Astrocyte (in vitro differentiated cells and primary cell): ENCODE measurements at regions not wholly inside any gene's neighbourhood (a gene's known extent, or its start where the extent isn't known, plus 50 kb on each side); places are given as distances from the start of the nearest gene placed in this dataset.
"Not testable (repeated sequence)": the region's sequence is repeated elsewhere in the genome, so short reads cannot be mapped to it uniquely, and the experiment has no call there.

Source experiments
- DNase-seq: peaks from one replicate; pipeline ENCODE4 v3.0.0-alpha.2; 2010; ENCODE audit warnings: low read depth
- FAIRE-seq: peaks from 2 replicates; lab custom pipeline; 2011; peaks lifted over from hg19 to GRCh38; lab: Jason Lieb, UNC
- H2AFZ ChIP-seq: 2 replicates; pipeline ENCODE4 v1.6.0; 2012; ENCODE audit warnings: low read depth, low read length, inconsistent platforms
- H3K27ac ChIP-seq: 2 replicates; pipeline ENCODE4 v1.5.1; 2011; ENCODE audit warnings: low read depth, low read length, inconsistent platforms
- H3K27me3 ChIP-seq: 2 replicates; pipeline ENCODE4 v1.6.0; 2011; ENCODE audit warnings: low read length, inconsistent platforms; ENCODE audit not compliant: insufficient read depth
- H3K36me3 ChIP-seq: 2 replicates; pipeline ENCODE4 v1.5.1; 2011; ENCODE audit warnings: low read length, inconsistent platforms; ENCODE audit not compliant: insufficient read depth
- H3K4me1 ChIP-seq: 2 replicates; pipeline ENCODE4 v1.5.1; 2011; ENCODE audit warnings: low read length, inconsistent platforms; ENCODE audit not compliant: insufficient read depth
- H3K4me2 ChIP-seq: 2 replicates; pipeline ENCODE4 v1.6.0; 2012; ENCODE audit warnings: low read length, inconsistent platforms
- H3K4me3 ChIP-seq: 2 replicates; pipeline ENCODE4 v1.5.1; 2011; ENCODE audit warnings: low read depth, mild to moderate bottlenecking, low read length, inconsistent platforms; ENCODE audit not compliant: insufficient read depth
- H3K79me2 ChIP-seq: 2 replicates; pipeline ENCODE4 v1.6.0; 2012; ENCODE audit warnings: mild to moderate bottlenecking, low read length, inconsistent platforms; ENCODE audit not compliant: insufficient read depth
- H3K9ac ChIP-seq: 2 replicates; pipeline ENCODE4 v1.6.0; 2012; ENCODE audit warnings: mild to moderate bottlenecking, low read length, inconsistent platforms
- H3K9me3 ChIP-seq: 2 replicates; pipeline ENCODE4 v1.5.1; 2012; ENCODE audit warnings: low read depth, mild to moderate bottlenecking, low read length, inconsistent platforms; ENCODE audit not compliant: insufficient read depth
- H4K20me1 ChIP-seq: 2 replicates; pipeline ENCODE4 v1.6.0; 2012; ENCODE audit warnings: low read length, inconsistent platforms; ENCODE audit not compliant: insufficient read depth
- H3K27ac Mint-ChIP-seq: one replicate; pipeline ENCODE4 v1.8.0; 2021; ENCODE audit warnings: mild to moderate bottlenecking, mixed read lengths; ENCODE audit not compliant: unreplicated experiment
- H3K27me3 Mint-ChIP-seq: one replicate; pipeline ENCODE4 v1.8.0; 2021; ENCODE audit warnings: low read depth, mixed read lengths; ENCODE audit not compliant: unreplicated experiment
- H3K36me3 Mint-ChIP-seq: one replicate; pipeline ENCODE4 v1.8.0; 2021; ENCODE audit warnings: low read depth, mixed read lengths; ENCODE audit not compliant: unreplicated experiment
- H3K4me1 Mint-ChIP-seq: one replicate; pipeline ENCODE4 v1.8.0; 2021; ENCODE audit warnings: low read depth, mixed read lengths; ENCODE audit not compliant: unreplicated experiment
- H3K4me3 Mint-ChIP-seq: one replicate; pipeline ENCODE4 v1.8.0; 2021; ENCODE audit warnings: mild to moderate bottlenecking, moderate library complexity, mixed read lengths; ENCODE audit not compliant: unreplicated experiment
- H3K9me3 Mint-ChIP-seq: one replicate; pipeline ENCODE4 v1.8.0; 2021; ENCODE audit warnings: mild to moderate bottlenecking, mixed read lengths; ENCODE audit not compliant: unreplicated experiment
- EZH2 ChIP-seq: IDR thresholded peaks from 2 replicates; pipeline ENCODE4 v1.6.1; 2012; ENCODE audit warnings: mild to moderate bottlenecking, low read length, inconsistent platforms; ENCODE audit not compliant: insufficient read depth
- TF ChIP-seq, protein P1 (sequence below): IDR thresholded peaks from 2 replicates; pipeline ENCODE4 v1.5.1; 2011; ENCODE audit warnings: low read depth, mild to moderate bottlenecking, inconsistent platforms, low read length, moderate library complexity; ENCODE audit not compliant: insufficient read depth

DNA sequence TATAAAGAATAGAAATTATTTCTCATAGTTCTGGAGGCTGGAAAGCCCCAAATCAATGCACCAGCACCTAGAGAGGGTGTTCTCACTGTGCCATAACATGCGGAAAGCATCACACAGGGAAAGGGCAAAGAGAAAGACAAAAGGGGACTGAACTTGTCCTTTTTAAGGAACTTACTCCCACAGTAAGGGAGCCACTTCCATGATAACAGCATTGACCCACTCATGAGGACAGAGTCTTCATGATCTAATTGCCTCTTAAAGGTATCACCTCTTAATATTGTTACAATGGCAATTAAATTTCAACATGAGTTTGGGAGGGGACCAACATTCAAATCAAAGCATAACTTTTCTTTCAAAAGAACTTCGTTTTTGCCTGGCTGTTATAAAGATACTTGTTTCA lies 582.2 kb upstream of the ARID1B start:
- H3K4me3 ChIP-seq = no peak overlapping the region
- no peak overlapping the region for H3K27ac Mint-ChIP-seq

DNA sequence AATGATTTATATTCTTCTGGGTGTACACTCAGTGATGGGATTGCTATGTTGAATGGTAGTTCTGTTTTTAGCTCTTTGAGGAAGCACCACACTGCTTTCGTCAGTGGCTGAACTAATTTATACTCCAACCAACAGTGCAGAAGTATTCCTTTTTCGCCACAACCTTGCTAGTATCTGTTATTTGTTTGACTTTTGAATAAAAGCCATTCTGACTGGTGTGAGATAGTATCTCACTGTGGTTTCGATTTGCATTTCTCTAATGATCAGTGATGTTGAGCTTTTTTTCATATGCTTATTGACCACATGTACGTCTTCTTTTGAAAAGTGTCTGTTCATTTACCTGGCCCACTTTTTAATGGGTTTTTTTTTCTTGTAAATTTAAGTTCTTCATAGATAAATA lies 583.8 kb upstream of the ARID1B start:
- TF ChIP-seq EZH2 = no peak
- TF ChIP-seq, protein P1, sequence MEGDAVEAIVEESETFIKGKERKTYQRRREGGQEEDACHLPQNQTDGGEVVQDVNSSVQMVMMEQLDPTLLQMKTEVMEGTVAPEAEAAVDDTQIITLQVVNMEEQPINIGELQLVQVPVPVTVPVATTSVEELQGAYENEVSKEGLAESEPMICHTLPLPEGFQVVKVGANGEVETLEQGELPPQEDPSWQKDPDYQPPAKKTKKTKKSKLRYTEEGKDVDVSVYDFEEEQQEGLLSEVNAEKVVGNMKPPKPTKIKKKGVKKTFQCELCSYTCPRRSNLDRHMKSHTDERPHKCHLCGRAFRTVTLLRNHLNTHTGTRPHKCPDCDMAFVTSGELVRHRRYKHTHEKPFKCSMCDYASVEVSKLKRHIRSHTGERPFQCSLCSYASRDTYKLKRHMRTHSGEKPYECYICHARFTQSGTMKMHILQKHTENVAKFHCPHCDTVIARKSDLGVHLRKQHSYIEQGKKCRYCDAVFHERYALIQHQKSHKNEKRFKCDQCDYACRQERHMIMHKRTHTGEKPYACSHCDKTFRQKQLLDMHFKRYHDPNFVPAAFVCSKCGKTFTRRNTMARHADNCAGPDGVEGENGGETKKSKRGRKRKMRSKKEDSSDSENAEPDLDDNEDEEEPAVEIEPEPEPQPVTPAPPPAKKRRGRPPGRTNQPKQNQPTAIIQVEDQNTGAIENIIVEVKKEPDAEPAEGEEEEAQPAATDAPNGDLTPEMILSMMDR = no peak
- no peaks in the 10 kb centered on the region for H3K36me3 Mint-ChIP-seq
- no peaks in the 10 kb centered on the region for H3K4me1 ChIP-seq
- FAIRE-seq (no peak), DNase-seq (no peak)
- H3K4me3 Mint-ChIP-seq = no peak overlapping the region
- no peak overlapping the region for H3K4me3 ChIP-seq
- no peak overlapping the region for H2AFZ ChIP-seq
- no peaks in the 10 kb centered on the region for H3K27me3 Mint-ChIP-seq
- no peaks in the 10 kb centered on the region for H3K27me3 ChIP-seq
- no peaks in the 10 kb centered on the region for H3K79me2 ChIP-seq
- no peak overlapping the region for H3K4me2 ChIP-seq
- no peak overlapping the region for H3K27ac ChIP-seq
- H4K20me1 ChIP-seq = no peaks in the 10 kb centered on the region
- H3K36me3 ChIP-seq = no peaks in the 10 kb centered on the region
- no peaks in the 10 kb centered on the region for H3K9me3 ChIP-seq
- no peak overlapping the region for H3K27ac Mint-ChIP-seq
- no peaks in the 10 kb centered on the region for H3K4me1 Mint-ChIP-seq
- H3K9ac ChIP-seq = no peak overlapping the region
- no peaks in the 10 kb centered on the region for H3K9me3 Mint-ChIP-seq

More for the DNA sequence above, 582.2 kb upstream of the ARID1B start:
- no peaks in the 10 kb centered on the region for H3K36me3 Mint-ChIP-seq
- FAIRE-seq (no peak), DNase-seq (no peak)
- H3K9me3 Mint-ChIP-seq = no peaks in the 10 kb centered on the region
- no peaks in the 10 kb centered on the region for H3K4me1 Mint-ChIP-seq
- Histone ChIP-seq H3K27me3 (no peaks in the 10 kb centered on the region), H2AFZ (no peak overlapping the region), H3K9ac (no peak overlapping the region), H3K36me3 (no peaks in the 10 kb centered on the region), H3K79me2 (no peaks in the 10 kb centered on the region), H4K20me1 (no peaks in the 10 kb centered on the region), H3K27ac (no peak overlapping the region), H3K9me3 (no peaks in the 10 kb centered on the region), H3K4me2 (no peak overlapping the region), H3K4me1 (no peaks in the 10 kb centered on the region)
- H3K27me3 Mint-ChIP-seq = no peaks in the 10 kb centered on the region
- H3K4me3 Mint-ChIP-seq = no peak overlapping the region
- no peak for TF ChIP-seq EZH2
- TF ChIP-seq, protein P1 = no peak

DNA sequence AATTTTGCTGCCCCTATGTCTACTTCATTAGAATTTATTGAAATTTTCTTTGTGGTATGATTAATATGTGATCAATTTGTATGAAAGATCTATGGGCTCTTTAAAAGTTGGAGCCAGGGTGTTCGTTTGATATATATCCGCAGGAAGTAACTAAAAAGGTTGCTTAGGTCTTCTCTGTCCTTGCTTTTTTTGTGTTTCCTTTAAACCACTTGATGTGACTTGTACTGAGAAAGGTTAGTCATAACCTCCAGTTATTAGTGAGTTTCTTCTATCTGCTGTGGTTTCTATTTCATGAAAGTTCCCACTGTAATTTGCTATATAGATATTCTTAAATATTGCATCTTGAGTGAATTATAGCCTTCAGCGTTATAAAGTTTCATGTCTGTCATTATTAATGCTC lies 585.3 kb upstream of the ARID1B start:
- Mint-ChIP-seq H3K36me3 (no peaks in the 10 kb centered on the region), H3K4me1 (no peaks in the 10 kb centered on the region), H3K27me3 (no peaks in the 10 kb centered on the region), H3K4me3 (no peak overlapping the region), H3K9me3 (no peaks in the 10 kb centered on the region), H3K27ac (no peak overlapping the region)
- H3K4me2 ChIP-seq = no peak overlapping the region
- H3K4me3 ChIP-seq = no peak overlapping the region
- no peak for TF ChIP-seq EZH2
- TF ChIP-seq, protein P1 = no peak
- H3K27me3 ChIP-seq = no peaks in the 10 kb centered on the region
- H3K9ac ChIP-seq = no peak overlapping the region
- H3K4me1 ChIP-seq = no peaks in the 10 kb centered on the region
- H3K79me2 ChIP-seq = no peaks in the 10 kb centered on the region
- no peaks in the 10 kb centered on the region for H3K9me3 ChIP-seq
- no peak for FAIRE-seq
- H2AFZ ChIP-seq = no peak overlapping the region
- H3K36me3 ChIP-seq = no peaks in the 10 kb centered on the region
- no peaks in the 10 kb centered on the region for H4K20me1 ChIP-seq
- H3K27ac ChIP-seq = no peak overlapping the region
- no peak for DNase-seq

DNA sequence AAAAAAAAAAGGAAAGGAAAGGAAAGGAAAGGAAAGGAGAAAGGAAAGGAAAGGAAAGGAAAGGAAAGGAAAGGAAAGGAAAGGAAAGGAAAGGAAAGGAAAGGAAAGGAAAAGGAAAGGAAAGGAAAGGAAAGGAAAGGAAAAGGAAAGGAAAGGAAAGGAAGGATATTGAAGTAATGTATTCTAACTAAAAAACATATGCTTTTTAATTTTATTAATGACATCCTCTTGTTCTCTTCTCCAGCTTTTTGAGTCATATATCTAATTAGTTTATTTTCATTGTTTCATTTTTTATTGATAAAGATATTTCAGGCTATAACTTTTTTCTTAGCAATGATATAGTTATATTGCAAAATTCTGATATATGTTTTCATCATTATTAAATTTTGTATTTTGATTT lies 585.8 kb upstream of the ARID1B start:
- H3K9ac ChIP-seq, H2AFZ ChIP-seq, H3K4me1 Mint-ChIP-seq, H3K27ac ChIP-seq, H3K36me3 Mint-ChIP-seq, H4K20me1 ChIP-seq, H3K4me3 ChIP-seq, H3K9me3 ChIP-seq, H3K4me3 Mint-ChIP-seq, H3K4me2 ChIP-seq, H3K27me3 ChIP-seq, H3K27ac Mint-ChIP-seq, H3K4me1 ChIP-seq, DNase-seq, H3K79me2 ChIP-seq, FAIRE-seq, H3K36me3 ChIP-seq, H3K27me3 Mint-ChIP-seq, H3K9me3 Mint-ChIP-seq: not testable (repeated sequence)
